Effector memory CD8-positive, alpha-beta T cell (primary cell): ENCODE measurements at regions not wholly inside any gene's neighbourhood (a gene's known extent, or its start where the extent isn't known, plus 50 kb on each side); places are given as distances from the start of the nearest gene placed in this dataset.

Experiments
- ATAC-seq: fragments of 150-1000 bp; cut with Tn5 transposase; replicated peaks from 2 replicates; pipeline ENCODE4 v1.10.0; 2021; ENCODE audit warnings: mild to moderate bottlenecking, moderate library complexity
- DNase-seq, 3 experiments: peaks; one replicate each; pipeline ENCODE4 v3.0.0; 2021
- H3K27ac Mint-ChIP-seq, 2 donors: one replicate each; pipeline ENCODE4 v1.8.0; 2022; ENCODE audit warnings: mild to moderate bottlenecking in 2 of 2, mixed read lengths in 2 of 2, moderate library complexity in 2 of 2
- H3K27me3 Mint-ChIP-seq, 2 donors: one replicate each; pipeline ENCODE4 v1.8.0; 2022; ENCODE audit warnings: mixed read lengths in 2 of 2
- H3K36me3 Mint-ChIP-seq: one replicate; pipeline ENCODE4 v1.8.0; 2022; ENCODE audit warnings: mild to moderate bottlenecking, moderate library complexity, mixed read lengths; ENCODE audit not compliant: insufficient read depth
- H3K4me1 Mint-ChIP-seq, 2 donors: one replicate each; pipeline ENCODE4 v1.8.0; 2022; ENCODE audit warnings: low read depth in 2 of 2, mixed read lengths in 2 of 2
- H3K4me3 Mint-ChIP-seq, 2 donors: one replicate each; pipeline ENCODE4 v1.8.0; 2022; ENCODE audit warnings: mild to moderate bottlenecking in 2 of 2, mixed read lengths in 2 of 2, moderate library complexity in 2 of 2
- H3K9me3 Mint-ChIP-seq, 2 donors: one replicate each; pipeline ENCODE4 v1.8.0; 2022; ENCODE audit warnings: mixed read lengths in 2 of 2

GRCh38 chr14:85234156-85235025, 295.6 kb upstream of the FLRT2 start:
- no peaks in the 10 kb centered on the region for H3K36me3 Mint-ChIP-seq
- ATAC-seq (no peak), DNase-seq (no peak)
- peaks cover 11 to 19% of the 10 kb centered on the region in 2 donors for H3K9me3 Mint-ChIP-seq
- H3K4me3 Mint-ChIP-seq = no peak overlapping the region
- no peaks in the 10 kb centered on the region for H3K27me3 Mint-ChIP-seq
- H3K4me1 Mint-ChIP-seq = no peaks in the 10 kb centered on the region
- H3K27ac Mint-ChIP-seq = no peak overlapping the region

- H3K9me3 Mint-ChIP-seq = peaks cover 11 to 15% of the 10 kb centered on the region in 2 donors
- no peak for ATAC-seq
Measured at GRCh38 chr14:85235868-85236267, 294.1 kb upstream of the FLRT2 start.

GRCh38 chr14:85236296-85236695, 293.6 kb upstream of the FLRT2 start:
- DNase-seq = no peak
- Mint-ChIP-seq H3K27me3 (no peaks in the 10 kb centered on the region), H3K4me1 (no peaks in the 10 kb centered on the region), H3K27ac (no peak overlapping the region), H3K36me3 (no peaks in the 10 kb centered on the region), H3K9me3 (peaks cover 11 to 17% of the 10 kb centered on the region in 2 donors), H3K4me3 (no peak overlapping the region)
- ATAC-seq = no peak

More at GRCh38 chr14:85235868-85236267, 294.1 kb upstream of the FLRT2 start:
- no peaks in the 10 kb centered on the region for H3K36me3 Mint-ChIP-seq
- no peaks in the 10 kb centered on the region for H3K4me1 Mint-ChIP-seq
- no peaks in the 10 kb centered on the region for H3K27me3 Mint-ChIP-seq
- DNase-seq = no peak
- H3K27ac Mint-ChIP-seq = no peak overlapping the region
- no peak overlapping the region for H3K4me3 Mint-ChIP-seq

GRCh38 chr14:85239791-85240190, 290.2 kb upstream of the FLRT2 start:
- H3K27me3 Mint-ChIP-seq = no peaks in the 10 kb centered on the region
- no peak for DNase-seq
- no peak for ATAC-seq

GRCh38 chr14:85241022-85241855, 288.7 kb upstream of the FLRT2 start:
- peaks cover 0 to 5% of the 10 kb centered on the region in 2 donors for H3K9me3 Mint-ChIP-seq
- H3K27me3 Mint-ChIP-seq = no peaks in the 10 kb centered on the region
- ATAC-seq (no peak), DNase-seq (no peak)
- H3K27ac Mint-ChIP-seq = no peak overlapping the region
- no peaks in the 10 kb centered on the region for H3K4me1 Mint-ChIP-seq
- no peak overlapping the region for H3K4me3 Mint-ChIP-seq
- H3K36me3 Mint-ChIP-seq = no peaks in the 10 kb centered on the region

More at GRCh38 chr14:85239791-85240190, 290.2 kb upstream of the FLRT2 start:
- peaks cover 0 to 7% of the 10 kb centered on the region in 2 donors for H3K9me3 Mint-ChIP-seq
- H3K4me1 Mint-ChIP-seq = no peaks in the 10 kb centered on the region
- H3K4me3 Mint-ChIP-seq = no peak overlapping the region
- no peaks in the 10 kb centered on the region for H3K36me3 Mint-ChIP-seq
- no peak overlapping the region for H3K27ac Mint-ChIP-seq

GRCh38 chr14:85242666-85243065, 287.3 kb upstream of the FLRT2 start:
- Mint-ChIP-seq H3K4me3 (no peak overlapping the region), H3K27me3 (no peaks in the 10 kb centered on the region), H3K9me3 (peaks cover 0 to 3% of the 10 kb centered on the region in 2 donors), H3K36me3 (no peaks in the 10 kb centered on the region), H3K27ac (no peak overlapping the region), H3K4me1 (no peaks in the 10 kb centered on the region)
- DNase-seq (no peak), ATAC-seq (no peak)

- DNase-seq (no peak), ATAC-seq (no peak)
- H3K27ac Mint-ChIP-seq = no peak overlapping the region
- peaks cover 0 to 3% of the 10 kb centered on the region in 2 donors for H3K9me3 Mint-ChIP-seq
- H3K27me3 Mint-ChIP-seq = no peaks in the 10 kb centered on the region
- no peak overlapping the region for H3K4me3 Mint-ChIP-seq
- no peaks in the 10 kb centered on the region for H3K4me1 Mint-ChIP-seq
- no peaks in the 10 kb centered on the region for H3K36me3 Mint-ChIP-seq
Measured at GRCh38 chr14:85243321-85243720, 286.6 kb upstream of the FLRT2 start.

GRCh38 chr14:85247071-85247470, 282.9 kb upstream of the FLRT2 start:
- no peak for DNase-seq
- no peak for ATAC-seq
- Mint-ChIP-seq H3K4me1 (no peaks in the 10 kb centered on the region), H3K4me3 (no peak overlapping the region), H3K27ac (no peak overlapping the region), H3K27me3 (no peaks in the 10 kb centered on the region), H3K9me3 (no peaks in the 10 kb centered on the region), H3K36me3 (peaks cover 3% of the 10 kb centered on the region)

- H3K9me3 Mint-ChIP-seq = no peaks in the 10 kb centered on the region
- no peaks in the 10 kb centered on the region for H3K27me3 Mint-ChIP-seq
- DNase-seq = no peak
- ATAC-seq = no peak
- H3K36me3 Mint-ChIP-seq = peaks cover 3% of the 10 kb centered on the region
- H3K4me3 Mint-ChIP-seq = no peak overlapping the region
- H3K27ac Mint-ChIP-seq = no peak overlapping the region
- H3K4me1 Mint-ChIP-seq = no peaks in the 10 kb centered on the region
Measured at GRCh38 chr14:85248881-85249635, 280.9 kb upstream of the FLRT2 start.

- ATAC-seq = no peak
- H3K4me1 Mint-ChIP-seq = no peaks in the 10 kb centered on the region
Measured at GRCh38 chr14:85250414-85251189, 279.3 kb upstream of the FLRT2 start.

GRCh38 chr14:85252011-85252410, 277.9 kb upstream of the FLRT2 start:
- ATAC-seq (no peak), DNase-seq (no peak)
- peaks cover 3% of the 10 kb centered on the region for H3K36me3 Mint-ChIP-seq
- H3K27ac Mint-ChIP-seq = no peak overlapping the region
- H3K27me3 Mint-ChIP-seq = no peaks in the 10 kb centered on the region
- H3K4me3 Mint-ChIP-seq = no peak overlapping the region
- no peaks in the 10 kb centered on the region for H3K9me3 Mint-ChIP-seq
- H3K4me1 Mint-ChIP-seq = no peaks in the 10 kb centered on the region

More at GRCh38 chr14:85250414-85251189, 279.3 kb upstream of the FLRT2 start:
- peaks cover 3% of the 10 kb centered on the region for H3K36me3 Mint-ChIP-seq
- no peak overlapping the region for H3K27ac Mint-ChIP-seq
- no peaks in the 10 kb centered on the region for H3K9me3 Mint-ChIP-seq
- H3K27me3 Mint-ChIP-seq = no peaks in the 10 kb centered on the region
- no peak overlapping the region for H3K4me3 Mint-ChIP-seq
- DNase-seq = no peak

GRCh38 chr14:85254711-85255110, 275.2 kb upstream of the FLRT2 start:
- Mint-ChIP-seq H3K36me3 (no peaks in the 10 kb centered on the region), H3K4me1 (no peaks in the 10 kb centered on the region), H3K4me3 (no peak overlapping the region), H3K9me3 (peaks cover 0 to 7% of the 10 kb centered on the region in 2 donors), H3K27ac (no peak overlapping the region), H3K27me3 (no peaks in the 10 kb centered on the region)
- DNase-seq (no peak), ATAC-seq (no peak)
